ENCODE measurements at regions not wholly inside any gene's neighbourhood (a gene's known extent, or its start where the extent isn't known, plus 50 kb on each side); places are given as distances from the start of the nearest gene placed in this dataset.
"Not testable (repeated sequence)": the region's sequence is repeated elsewhere in the genome, so short reads cannot be mapped to it uniquely, and the experiment has no call there.

GRCh38 chr1:38658883-38659282, 200.7 kb downstream of the RRAGC start:
- ATAC-seq, result no peak

GRCh38 chr1:38657873-38658272, 201.7 kb downstream of the RRAGC start:
- ATAC-seq, result no peak

GRCh38 chr1:38657207-38657840, 202.2 kb downstream of the RRAGC start:
- no peak for ATAC-seq

GRCh38 chr1:38656726-38657125, 202.8 kb downstream of the RRAGC start:
- no peak for ATAC-seq

- no peak for ATAC-seq
Observed at GRCh38 chr1:38652217-38652616, 207.4 kb downstream of the RRAGC start.

GRCh38 chr1:38651669-38652068, 207.9 kb downstream of the RRAGC start:
- no peak for ATAC-seq

GRCh38 chr1:38648417-38648816, 211.2 kb downstream of the RRAGC start:
- ATAC-seq, result no peak

GRCh38 chr1:38647341-38647740, 212.2 kb downstream of the RRAGC start:
- not testable (repeated sequence) for ATAC-seq

- no peak for ATAC-seq
Observed at GRCh38 chr1:38644092-38644491, 215.5 kb downstream of the RRAGC start.

GRCh38 chr1:38641661-38642060, 217.9 kb downstream of the RRAGC start:
- ATAC-seq, result no peak

GRCh38 chr1:38640371-38640770, 219.2 kb downstream of the RRAGC start:
- no peak for ATAC-seq

- no peak for ATAC-seq
Observed at GRCh38 chr1:38628241-38628640, 231.3 kb downstream of the RRAGC start.

- ATAC-seq, result no peak
Observed at GRCh38 chr1:38625939-38626338, 233.6 kb downstream of the RRAGC start.

GRCh38 chr1:38624336-38625039, 235.1 kb downstream of the RRAGC start:
- ATAC-seq, result no peak

- ATAC-seq, result no peak
Observed at GRCh38 chr1:38623529-38623928, 236.0 kb downstream of the RRAGC start.

- ATAC-seq, result no peak
Observed at GRCh38 chr1:38622197-38622596, 237.4 kb downstream of the RRAGC start.

- no peak for ATAC-seq
Observed at GRCh38 chr1:38616846-38617245, 242.7 kb downstream of the RRAGC start.

GRCh38 chr1:38615680-38616079, 243.9 kb downstream of the RRAGC start:
- ATAC-seq, result no peak

- no peak for ATAC-seq
Observed at GRCh38 chr1:38614861-38615260, 244.7 kb downstream of the RRAGC start.

GRCh38 chr1:38613996-38614395, 245.6 kb downstream of the RRAGC start:
- ATAC-seq, result no peak

- ATAC-seq, result no peak
Observed at GRCh38 chr1:38612951-38613350, 246.6 kb downstream of the RRAGC start.

GRCh38 chr1:38611664-38612211, 247.8 kb downstream of the RRAGC start:
- ATAC-seq, result no peak

- no peak for ATAC-seq
Observed at GRCh38 chr1:38609166-38610025, 250.2 kb downstream of the RRAGC start.
